HG02798 (cell line): ENCODE measurements at regions not wholly inside any gene's neighbourhood (a gene's known extent, or its start where the extent isn't known, plus 50 kb on each side); places are given as distances from the start of the nearest gene placed in this dataset.

ENCODE experiments used
- ATAC-seq: cut with Tn5 transposase; IDR thresholded peaks from one replicate; pipeline ENCODE4 v1.9.1; 2021; ENCODE audit warnings: mild to moderate bottlenecking; ENCODE audit not compliant: unreplicated experiment, poor library complexity

- ATAC-seq: no peak
Measured at GRCh38 chrX:7240929-7241328, 93.0 kb upstream of the PUDP start.

- no peak for ATAC-seq
Measured at GRCh38 chrX:7235071-7235470, 87.1 kb upstream of the PUDP start.

DNA sequence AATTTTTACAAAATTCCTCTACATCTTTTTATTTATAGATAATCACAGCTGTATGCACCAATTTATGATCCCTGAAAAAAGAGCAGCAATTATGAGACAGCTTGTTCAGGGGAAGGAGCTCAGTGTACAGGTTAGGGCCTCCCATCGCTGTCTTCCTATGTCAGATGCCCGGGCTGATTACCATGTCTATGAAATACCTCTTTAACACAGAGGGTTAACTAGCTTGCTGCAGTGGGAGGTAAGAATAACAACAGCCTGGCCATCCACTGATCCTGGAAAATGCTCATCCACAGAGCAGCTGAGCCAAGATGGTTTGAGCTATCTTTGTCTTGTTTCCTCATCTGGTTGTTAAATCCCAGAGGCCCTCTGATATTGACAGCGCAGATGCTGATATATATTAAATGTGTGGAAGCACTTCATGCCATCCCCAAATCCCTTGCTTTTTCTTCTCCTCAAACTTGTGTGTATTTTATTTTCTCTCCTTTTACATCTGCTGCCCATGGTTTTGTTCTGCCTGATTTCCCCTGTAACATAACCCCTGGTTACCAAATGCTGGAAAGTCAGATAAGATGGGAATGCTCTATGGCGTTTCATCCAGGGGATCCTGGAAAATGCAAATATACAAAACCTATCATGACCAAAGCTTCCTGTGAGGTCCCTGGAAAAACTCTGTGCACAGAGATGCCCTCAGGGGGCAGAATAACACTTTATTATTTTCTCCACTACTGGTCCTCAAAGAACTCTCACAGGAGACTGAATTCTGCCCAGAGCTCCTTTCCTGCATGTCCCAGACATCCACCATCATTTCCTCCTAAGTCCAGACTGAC is 85.8 kb upstream of the PUDP start:
- no peak for ATAC-seq

GRCh38 chrX:7228226-7228625 is 80.3 kb upstream of the PUDP start:
- no peak for ATAC-seq

DNA sequence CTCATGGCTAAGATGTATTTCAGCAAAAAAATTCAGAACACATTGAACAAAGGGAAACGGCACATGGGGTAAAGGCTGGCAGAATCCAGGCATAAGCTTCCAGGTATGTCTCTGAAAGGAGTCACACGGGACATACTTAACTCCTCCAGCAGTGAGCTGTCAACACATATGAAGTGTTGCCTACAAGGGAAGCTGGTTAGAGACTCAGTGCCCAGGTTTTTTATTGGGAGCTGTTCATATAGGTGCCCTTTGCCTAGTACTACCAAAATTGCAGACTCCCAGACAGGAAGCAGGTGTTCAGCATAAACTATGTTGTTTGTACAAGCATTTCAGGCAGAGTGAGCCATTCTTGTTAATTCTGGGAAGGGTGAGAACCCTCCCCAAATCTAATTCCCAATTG is 77.4 kb upstream of the PUDP start:
- ATAC-seq: no peak

- no peak for ATAC-seq
Measured at GRCh38 chrX:7223271-7223670, 75.3 kb upstream of the PUDP start.

GRCh38 chrX:7220121-7220520 is 72.2 kb upstream of the PUDP start:
- ATAC-seq: no peak

- peak; percentile 75 for ATAC-seq
Measured at GRCh38 chrX:7219153-7219705, 71.3 kb upstream of the PUDP start.

DNA sequence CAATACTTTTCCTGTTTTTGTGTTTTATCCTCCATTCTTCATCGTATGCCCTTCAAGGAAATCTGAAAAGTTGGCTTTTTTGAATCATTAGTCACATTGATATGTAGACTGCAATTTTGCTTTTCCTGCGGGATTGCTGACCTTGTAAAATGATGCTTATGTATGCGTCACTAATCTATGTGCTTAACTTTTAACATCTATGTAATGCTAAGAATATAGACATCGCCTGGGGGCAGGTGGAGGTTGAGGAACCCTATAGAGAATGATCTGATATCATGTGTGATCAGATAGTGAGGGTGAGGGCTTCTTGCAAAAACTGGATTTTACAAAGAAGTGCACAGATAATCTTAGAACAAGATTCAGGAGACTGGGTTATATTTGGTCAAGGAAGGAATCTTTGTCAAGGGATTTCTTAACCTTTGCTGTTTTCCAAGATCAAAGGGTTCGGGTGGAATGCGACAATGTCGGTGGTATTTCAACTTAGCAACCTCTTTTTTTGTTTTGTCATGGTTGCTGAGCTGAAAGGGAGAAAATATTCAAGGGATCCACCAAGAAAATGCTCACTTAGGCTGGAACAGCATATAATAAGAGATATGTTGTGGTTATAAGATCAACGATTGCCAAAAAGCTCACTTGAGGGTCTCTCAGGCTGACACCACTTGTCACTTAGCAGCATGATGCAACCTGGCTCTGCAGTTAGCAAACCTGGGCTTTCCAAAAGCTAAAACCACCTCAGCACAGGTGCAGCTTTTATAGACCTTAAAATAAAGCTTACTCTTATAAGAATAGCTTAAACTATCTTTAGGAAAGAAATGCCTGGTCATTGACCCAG is 70.6 kb upstream of the PUDP start:
- ATAC-seq: peak; percentile 24

DNA sequence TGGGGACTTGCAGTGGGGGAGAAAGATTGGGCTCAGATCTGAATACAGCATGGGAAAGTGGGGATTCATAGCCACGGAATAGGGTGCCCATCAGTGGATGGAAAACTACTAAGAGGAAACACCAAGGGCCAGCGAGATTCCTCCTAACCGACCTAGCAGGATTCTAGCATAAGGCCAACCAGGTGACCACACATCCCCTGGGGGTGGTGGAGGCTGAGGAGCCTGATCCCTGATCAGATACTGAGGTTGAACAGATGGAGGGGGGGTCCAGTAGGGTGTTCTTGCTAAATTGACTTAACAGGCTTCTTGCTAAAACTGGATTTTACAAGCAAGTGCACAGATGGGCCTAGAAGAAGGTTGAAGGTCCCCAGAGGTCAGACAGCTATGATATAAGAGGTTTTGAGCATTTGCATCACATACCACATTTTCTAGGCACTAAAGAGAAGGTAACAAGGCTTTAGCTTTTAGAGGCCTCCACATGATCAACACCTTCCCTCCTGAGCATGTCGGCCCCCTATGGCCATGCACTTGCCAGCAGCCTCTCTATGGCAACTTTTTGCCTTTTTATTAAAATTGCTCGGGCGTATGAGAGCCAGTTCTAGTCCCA is 69.1 kb upstream of the PUDP start:
- peak; percentile 43 for ATAC-seq

DNA sequence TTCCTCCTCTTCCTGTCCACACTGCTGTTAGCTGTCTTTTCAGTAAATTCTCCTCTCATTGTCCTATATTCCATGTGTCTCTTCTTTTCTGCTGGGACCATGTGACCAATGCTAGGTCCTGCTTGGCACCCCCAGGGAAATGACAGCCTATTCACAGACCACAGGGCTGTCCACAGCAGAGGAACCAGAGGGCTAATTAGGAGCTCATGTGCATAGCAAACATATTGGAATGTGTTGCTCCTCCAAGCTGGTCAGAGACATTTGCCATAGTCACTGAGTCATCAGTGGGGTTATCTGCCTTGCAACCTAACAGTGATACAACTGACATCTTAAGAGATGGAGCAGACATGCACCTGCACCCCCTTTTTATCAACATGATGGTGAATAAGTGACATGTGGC is 67.9 kb upstream of the PUDP start:
- no peak for ATAC-seq

- ATAC-seq: no peak
Measured at GRCh38 chrX:7214251-7214650, 66.3 kb upstream of the PUDP start.

GRCh38 chrX:7205037-7205577 is 57.2 kb upstream of the PUDP start:
- ATAC-seq: no peak

- no peak for ATAC-seq
Measured at GRCh38 chrX:7204619-7205018, 56.7 kb upstream of the PUDP start.

- ATAC-seq: no peak
Measured at GRCh38 chrX:7202206-7202605, 54.3 kb upstream of the PUDP start.

GRCh38 chrX:7201496-7201895 is 53.5 kb upstream of the PUDP start:
- no peak for ATAC-seq

DNA sequence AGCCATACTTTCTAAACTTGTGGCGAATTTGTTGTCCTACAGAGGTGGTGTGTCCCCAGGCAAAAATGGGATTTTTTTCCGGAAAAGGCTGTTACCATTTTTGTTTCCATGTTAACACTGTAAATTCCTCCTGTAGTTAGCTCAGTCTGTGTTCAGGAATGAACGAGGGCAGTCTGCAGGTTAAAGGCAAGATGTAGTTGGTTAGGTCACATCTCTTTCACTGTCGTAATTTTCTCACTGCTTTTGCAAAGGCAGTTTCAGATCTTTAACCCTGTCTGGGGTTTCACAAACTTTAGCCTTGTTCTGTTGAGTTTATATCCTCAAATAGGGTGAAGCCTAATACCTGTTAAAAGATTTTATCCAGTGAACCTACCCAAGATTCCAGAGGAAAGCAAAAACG is 50.5 kb upstream of the PUDP start:
- ATAC-seq: no peak
